ENCODE measurements at regions not wholly inside any gene's neighbourhood (a gene's known extent, or its start where the extent isn't known, plus 50 kb on each side); places are given as distances from the start of the nearest gene placed in this dataset.

DNA sequence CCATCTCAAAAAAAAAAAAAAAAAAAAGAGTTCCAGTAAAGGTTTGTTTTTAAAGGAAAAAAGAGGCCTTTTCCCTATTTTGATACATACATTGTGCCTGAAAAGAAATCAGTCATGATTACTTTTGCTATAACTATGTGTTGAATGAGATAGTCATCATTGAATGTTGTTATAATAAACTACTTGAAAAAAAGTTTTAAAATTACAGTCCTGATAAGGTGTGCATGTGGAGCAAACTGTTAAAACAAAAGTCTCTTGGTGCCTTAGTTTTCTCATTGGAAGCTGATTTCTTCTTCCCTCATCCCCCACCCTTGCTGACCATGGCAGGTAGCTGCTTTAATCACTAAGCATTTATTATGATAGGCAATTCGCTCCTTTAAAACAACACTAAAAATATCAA, 172.3 kb upstream of the TBCA start:
- no peak for DNase-seq

DNA sequence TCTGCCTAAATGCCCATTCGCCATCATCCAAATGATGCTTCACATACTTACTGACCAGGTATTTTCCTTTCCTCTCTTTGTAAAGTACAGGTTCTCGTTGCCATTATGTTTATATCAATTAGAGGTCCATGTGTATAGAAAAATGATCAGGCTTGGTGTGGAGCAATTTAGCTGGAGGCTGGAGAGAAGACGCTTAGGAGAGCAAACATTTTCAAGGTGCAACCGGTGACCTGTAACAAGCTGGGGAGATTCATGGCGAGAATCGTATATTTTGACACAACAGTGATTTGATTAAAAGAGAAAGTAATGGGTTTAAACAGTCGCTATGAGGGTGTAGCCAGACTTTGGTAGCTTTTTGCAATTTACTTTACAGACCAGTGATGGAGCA, 170.9 kb upstream of the TBCA start:
- no peak for DNase-seq

DNA sequence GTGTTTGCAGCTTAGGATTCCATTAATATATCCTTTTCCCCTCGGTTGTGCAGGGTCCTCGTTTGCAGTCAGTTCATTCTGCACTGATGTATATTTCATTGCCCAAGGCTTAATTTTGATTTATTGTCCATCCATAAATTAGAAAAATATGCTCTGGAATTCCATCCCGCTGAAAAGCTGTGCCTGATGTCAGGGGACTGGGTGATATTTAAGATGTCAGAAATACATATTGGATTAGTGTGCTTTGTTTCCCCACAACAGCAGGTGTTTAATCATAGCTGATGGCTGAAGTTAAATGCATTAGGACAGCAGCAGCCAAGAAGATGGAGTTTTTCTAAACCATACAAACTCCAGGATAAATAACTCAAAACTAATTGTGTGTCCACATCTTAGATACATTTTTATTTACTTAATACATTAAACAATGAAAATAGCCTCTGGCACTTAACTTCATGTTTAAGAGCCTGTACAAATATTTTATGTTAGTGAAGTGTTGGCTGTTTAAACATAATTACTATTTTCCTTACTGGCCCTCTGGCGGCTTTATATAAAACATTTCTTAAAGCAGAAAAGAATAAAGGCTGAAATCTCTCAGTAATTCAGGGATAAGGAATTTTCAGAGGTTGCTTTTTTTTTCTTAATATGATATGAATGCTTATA, 170.4 kb upstream of the TBCA start:
- no peak for DNase-seq

DNA sequence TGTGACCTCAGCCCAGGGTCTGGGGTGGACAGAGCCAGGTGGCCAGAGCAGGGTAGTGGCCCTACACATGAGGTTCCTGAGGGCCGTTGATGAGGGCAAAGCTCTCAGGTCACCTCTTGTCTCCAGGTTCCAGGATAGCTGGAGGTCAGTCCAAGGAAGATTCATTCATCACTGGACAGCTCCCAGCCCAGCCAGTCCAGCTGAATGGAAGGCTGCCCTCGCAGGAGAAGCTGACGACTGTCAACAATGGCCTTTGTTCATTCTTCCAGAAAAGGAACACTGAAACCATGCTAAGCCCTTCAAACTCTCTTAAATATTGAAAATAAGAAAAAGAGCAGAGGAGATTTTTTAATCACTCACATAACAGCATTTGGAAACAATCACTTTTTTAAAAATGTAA, 169.7 kb upstream of the TBCA start:
- no peak for DNase-seq

DNA sequence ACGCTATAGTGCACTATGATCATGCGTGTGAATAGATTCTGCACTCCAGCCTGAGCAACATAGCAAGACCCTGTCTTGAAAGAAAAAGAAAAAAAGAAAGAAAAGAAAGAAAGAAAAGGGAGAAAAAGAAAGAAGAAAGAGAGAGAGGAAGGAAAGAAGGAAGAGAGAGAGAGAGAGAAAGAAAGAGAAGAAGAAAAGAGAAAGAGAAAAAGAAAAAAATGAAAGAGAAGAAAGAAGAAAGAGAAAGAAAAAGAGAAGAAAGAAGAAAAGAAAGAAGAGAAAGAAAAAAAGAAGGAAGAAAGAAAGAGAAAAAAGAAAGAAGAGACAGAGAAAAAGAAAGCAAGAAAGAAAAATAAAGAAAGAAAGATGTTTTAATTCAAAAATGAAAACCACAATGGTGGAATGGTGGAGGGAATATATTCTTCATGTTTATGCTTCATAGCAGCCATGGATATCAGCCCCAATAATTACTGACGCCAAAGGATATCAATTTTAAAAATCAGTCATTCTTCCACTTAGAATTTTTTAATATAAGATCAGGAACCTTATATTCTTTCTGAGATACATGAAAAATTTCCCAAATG, 168.7 kb upstream of the TBCA start:
- DNase-seq: no peak

DNA sequence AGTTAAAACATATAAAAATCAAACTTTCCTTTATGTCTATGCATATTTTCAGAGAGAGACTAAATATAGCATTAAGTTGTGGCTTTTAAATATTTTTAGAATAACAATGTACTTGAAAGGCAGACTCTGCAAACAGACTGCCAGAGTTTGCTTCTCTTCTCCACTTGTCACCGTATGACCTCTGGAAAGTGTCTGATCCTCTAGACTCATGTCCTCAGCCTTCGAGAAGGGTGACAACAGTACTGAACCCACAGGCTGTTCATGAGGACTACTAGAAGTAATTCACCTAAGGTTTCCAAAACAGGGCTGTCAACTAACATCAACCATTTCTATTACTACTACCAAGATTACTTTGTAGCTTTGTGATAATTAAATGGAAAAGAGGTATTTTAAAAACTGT, 167.7 kb upstream of the TBCA start:
- no peak for DNase-seq

DNA sequence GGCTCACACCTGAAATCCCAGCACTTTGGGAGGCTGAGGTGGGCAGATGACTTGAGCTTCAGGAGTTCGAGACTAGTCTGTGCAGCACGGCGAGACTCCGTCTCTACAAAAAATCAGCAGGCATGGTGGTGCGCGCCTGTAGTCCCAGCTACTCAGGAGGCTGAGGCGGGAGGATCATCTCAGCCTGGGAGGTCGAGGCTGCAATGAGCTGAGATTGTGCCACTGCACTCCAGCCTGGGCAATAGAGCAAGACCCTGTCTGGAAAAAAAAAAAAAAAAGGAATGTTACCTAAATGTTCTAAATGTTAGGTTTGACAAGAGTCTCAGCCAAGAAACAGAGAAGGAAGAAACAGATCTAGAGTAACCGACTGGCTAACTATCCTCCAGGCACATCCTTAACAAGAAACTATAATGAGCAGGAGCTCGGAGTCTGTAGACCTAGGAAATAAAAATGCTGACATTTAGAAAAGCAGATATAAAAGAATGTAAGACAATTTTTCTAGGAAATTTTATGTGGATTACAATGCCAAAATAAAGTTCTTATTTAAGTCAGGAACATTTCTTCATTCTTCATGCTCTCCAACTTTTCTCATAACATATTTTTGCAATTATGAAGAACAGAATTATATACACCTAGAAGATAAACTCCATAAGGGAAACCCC, 166.6 kb upstream of the TBCA start:
- DNase-seq: no peak

DNA sequence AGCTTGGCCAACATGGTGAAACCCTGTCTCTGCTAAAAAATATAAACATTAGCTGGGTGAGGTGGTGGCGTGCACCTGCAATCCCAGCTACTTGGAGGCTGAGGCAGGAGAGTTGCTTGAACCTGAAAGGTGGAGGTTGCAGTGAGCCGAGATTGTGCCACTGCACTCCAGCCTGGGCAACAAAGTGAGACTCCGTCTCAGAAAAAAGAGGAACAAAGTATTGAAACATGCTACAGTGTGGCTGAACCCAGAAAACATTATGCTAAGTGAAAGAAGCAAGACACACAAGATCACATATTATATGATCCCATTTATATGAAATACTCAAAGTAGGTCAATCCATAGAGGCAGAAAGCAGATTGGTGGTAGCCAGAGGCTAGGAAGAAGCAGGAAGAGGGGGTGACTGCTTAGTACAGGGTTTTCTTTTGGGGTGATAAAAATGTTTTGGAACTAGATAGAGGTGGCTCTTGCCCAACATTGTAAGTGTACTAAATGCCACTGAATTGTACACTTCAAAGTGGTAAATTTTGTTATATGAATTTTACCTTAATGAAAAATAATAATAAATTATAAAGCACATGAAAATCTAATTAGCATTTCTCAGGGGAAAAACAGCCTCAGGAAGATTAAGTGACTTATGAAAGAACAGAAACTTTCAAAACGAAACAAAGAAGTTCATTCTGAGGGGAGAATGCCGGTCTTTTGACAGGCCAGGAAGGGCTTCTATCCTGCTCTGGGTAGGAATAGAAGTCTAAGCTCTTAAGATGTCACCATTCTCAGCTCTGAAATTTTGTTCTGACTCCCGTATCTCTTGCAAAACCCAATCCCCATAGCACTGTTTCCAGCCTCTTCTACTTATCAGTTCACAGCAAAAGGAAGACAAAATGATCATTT, 161.1 kb upstream of the TBCA start:
- DNase-seq: no peak

DNA sequence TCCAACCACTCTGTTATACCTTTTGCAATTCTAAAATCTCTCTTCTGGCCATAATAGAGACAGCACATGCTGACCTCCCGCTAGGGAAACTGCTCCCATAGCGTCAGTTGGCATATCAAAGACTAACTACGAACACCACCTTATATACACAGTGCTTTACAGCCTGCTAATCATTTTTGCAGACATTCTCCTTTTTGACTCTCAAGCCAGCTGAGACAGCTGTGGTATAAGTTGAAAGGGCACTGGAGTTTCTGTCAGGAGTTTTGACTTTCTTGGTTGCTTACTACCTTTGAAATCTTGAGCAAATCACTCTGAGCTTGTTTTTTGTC, 160.2 kb upstream of the TBCA start:
- no peak for DNase-seq

DNA sequence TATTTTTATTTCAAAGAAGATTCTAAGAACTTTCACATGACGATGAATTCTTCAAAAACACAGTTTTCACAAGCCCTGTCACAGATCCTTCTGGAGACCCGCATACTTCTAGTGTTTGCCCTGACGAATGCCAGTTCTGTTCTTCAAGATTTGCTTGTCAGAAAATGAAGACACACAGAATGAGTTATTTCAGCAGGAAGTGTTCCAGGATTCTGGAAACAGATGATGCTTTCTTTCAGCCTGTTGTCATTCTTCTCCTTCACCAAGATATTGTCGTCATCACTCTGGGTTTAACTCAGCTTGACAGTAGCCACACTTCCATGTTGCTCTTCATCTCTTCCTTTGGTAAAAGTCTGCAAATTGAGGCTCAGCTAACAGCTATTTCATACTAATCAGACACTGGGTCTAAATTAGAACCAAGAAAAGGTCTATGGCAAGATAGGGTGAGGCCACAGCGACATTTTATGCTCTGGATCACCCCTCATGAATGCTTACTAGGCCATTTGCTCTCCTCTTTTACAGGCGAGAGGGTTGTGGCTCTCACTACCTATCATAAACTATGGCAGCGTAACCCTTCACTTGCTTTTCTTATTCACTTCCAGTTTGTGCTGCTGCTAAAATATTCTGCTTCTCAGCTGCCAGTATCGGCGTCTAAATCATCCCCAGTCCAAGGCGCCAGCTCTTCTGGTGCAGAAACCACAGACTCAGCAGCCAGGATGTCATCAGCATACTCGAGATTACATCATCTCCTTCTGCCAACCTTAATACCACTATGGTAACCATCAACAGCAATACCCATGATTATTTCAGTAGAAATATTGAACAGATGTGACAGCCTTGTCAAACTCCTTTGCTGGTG, 159.6 kb upstream of the TBCA start:
- DNase-seq: peak; percentile 33

DNA sequence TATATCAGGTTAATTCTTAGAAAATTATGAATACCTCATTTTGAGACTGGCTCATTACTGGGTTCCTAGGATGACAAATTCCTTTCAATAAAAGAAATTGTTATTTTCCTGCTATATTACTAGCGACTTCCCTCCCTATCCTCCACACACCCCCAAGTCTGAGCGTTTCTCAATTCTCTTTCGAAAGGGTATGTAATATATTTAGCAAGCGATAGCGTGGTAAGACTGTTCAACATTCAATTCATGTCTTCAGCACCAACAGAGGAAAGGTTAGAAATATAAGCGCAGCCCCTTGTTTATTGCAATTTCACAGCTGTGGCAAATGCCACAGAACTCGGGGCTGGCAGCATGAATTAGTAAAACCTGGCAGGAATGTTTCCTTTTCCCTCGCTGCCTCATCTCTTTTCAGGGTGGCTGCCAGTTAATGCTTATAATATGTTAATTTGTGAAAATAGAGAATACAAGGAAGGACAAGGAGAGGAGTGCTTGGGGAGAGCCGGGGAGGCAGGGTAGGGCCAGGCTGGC, 152.7 kb upstream of the TBCA start:
- DNase-seq: no peak

DNA sequence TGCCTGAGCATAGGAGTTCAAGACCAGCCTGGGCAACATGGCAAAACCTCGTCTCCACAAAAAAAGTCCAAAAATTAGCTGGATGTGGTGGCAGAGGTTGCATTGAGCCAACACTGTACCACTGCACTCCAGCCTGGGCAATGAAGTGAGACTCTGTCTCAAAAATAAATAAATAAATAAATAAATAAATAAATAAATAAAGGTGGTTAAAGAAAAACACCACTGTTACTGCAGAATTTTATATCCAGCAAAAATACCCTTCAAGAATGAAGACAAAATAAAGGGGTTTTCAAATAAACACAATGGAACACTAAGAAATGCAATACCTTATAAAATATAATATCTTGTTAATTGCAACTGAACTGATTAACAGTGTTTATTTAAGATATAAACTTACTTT, 150.2 kb upstream of the TBCA start:
- DNase-seq: no peak

DNA sequence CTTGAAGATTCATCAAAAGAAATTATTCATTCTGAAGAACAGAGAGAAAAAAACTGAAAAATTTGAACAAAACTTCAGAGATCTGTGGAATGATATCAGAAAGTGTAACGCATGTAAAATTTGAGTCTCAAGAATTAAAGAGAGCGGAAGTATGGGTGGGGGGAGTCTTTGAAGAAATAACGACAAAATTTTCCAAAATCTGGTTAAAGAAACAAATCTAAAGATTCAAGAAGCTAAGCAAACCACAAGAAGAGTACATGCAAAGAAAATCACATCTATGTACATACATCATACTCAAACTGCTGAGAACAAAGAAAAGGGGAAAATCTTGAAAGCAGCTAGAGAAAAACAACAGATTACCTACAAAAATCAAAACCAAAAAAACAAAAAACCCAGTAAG, 149.4 kb upstream of the TBCA start:
- no peak for DNase-seq

DNA sequence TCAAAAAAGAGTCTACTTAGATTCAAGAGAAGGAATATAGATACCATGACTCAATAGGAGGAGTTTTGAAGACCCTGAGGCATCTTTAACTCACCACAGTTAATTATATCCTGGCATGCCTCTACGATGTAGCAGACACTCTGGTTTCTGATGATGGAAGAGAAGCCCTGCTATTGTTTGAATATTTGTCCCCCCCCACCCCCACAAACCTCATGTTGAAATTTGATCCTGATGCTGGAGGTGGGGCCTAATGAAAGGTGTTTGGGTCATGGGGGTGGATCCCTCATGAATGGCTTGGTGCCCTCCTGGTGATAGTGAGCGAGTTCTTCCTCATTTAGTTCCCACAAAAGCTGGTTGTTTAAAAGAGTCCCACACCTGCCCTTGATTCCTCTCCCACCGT, 147.9 kb upstream of the TBCA start:
- no peak for DNase-seq

DNA sequence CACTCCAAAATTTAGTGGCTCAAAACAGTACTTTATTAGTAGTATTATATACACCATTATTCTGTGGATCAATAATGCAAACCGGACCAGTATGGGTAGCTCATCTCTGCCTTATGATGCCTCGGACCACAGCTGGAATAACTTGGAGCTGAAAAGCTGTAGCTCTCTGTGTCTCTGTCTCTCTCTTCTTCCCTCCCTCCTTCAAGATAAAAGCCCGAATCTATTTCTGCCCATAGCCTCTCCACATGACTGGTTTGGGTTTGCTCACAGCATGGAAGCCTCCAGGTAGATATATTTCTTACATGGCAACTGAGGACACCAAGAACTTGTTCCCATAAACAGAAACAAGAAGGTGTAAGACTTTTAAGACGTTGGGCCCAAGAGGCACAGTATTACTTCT, 147.5 kb upstream of the TBCA start:
- DNase-seq: no peak

DNA sequence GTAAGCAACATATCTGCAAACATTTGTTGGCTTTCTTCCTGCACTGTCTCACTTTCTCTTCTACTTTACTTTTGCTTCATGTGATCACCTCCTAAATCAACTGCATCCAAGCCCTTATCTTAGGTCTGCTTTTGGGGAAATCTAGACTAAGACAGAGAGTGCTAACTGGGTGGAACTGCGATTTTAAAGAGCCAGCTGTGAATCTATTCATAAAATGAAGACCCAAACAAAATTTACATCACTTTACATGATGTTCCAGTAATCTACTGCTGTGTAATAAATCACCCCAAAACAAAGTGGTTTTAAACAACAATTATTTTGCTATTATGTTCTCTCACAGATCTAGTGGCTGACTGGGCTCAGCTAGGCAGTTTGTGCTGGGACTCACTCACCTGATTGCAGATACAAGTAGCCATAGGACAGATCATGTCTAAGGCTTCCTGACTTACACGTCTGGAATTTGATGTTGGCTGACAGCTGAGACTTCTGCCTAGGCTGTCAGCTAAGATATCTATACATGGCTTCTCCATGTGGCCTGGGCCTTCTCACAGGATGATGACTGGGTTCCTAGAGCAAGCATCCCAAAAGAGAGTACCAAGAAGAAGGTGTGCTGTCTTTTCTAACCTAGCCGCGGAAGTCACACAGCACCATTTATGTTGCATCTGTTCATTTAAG, 145.1 kb upstream of the TBCA start:
- DNase-seq: no peak

DNA sequence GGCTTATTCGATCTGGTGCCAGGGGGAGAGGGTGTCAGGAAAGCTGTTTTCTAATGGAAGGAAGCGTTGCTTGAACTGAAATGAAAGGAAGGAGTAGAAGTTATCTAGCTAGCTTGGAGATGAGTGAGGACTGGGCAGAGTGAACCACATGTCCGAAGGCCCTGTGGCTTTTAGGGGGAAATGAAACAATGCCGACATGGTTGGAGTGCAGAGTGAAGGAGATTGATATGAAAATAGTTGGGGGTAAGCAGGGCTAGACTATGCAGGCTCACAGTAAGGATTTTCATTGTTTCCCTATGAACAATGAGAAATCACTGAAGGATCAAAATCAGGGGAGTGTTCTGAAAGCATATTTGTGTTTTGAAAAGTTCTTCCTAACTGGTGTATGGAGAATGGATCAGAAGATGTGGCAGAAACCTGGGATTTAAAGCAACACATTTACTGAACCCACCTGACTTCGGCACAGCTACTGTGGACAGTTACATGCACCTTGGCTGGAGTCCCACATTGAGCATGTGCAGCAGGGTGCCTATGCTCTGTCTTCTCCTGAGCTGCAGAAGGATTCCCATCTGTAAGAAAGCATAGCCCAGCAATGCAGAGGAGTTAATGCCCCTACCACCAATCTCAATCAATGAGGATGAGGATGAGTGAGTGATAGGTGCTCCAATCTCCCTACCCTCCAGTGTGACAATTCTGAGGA, 144.4 kb upstream of the TBCA start:
- DNase-seq: no peak

DNA sequence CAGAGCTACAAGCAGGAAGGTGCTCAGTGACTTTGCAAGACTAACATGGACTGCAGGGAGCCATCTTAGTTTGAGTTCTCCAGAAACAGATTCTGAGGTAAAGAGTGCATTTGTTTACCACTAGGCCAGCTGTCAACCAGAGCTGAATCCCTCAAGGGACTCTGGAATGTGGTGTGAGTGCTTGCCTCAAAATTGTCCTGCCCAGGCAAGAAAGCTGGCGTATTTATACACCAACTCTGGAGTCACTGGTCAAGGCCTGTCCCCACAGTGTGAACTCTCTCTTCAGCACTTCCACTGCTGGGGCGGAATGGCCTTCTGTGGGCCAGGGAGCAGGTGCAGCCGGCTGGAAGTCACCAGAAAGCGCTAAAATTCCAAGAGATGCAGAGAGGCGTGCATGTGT, 139.2 kb upstream of the TBCA start:
- DNase-seq: no peak

DNA sequence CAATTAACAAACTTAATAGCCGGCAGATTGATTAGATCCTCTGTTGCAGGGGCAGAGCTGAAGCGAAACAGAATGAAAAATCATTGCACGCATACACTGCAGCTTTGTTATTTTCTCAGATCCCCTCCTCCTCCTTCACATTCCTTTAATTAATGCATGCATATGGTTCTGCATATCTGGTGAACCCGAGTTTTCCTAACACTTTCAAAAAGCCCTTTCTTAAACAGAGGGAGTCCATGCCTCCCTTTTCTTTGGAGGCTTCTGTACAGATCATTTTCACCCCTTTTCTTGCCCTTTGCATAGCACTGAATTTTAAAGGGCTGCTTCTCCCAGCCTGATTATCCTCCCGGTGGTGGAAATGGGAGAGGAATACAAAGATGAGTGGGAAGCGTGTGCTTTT, 136.6 kb upstream of the TBCA start:
- no peak for DNase-seq

DNA sequence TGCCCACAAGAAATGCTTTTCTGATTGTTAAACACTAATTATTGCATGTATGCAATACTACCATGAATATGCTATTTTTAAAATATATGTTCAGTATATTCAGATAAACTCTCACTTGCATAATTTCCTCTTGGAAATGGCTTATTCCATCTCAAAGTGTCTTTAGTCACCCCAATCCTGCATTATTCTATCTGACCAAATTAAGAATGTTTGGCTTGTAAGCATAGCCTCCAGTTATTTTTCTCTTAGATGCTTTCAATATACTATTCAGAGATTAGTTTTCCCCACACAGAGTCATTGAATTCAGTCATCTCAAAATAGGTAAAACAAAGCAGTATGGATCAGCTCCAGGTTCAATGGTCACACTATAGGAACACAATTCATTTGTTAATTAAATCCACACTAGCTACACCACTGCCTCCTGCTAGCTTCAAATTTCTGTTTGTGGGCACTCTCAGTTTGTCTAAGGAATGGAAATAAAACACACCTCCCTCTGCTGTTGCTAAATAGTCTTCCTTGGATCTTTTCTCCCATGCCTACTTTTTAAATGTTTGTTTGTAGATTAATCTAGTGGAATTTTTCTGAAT, 134.6 kb upstream of the TBCA start:
- no peak for DNase-seq

DNA sequence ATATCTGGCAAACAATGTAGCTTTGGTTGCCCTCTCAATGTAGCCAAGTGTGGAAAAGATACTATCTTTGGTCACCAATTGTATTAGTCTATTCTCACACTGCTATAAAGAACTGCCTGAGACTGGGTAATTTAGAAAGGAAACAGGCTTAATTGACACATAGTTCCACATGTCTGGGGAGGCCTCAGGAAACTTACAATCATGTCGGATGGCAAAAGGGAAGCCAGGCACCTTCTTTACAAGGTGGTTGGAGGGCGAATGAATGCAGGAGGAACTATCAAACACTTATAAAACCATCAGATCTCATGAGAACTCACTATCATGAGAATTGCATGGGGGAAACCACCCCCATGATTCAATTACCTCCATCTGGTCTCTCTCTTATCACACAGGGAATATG, 133.1 kb upstream of the TBCA start:
- DNase-seq: no peak
